Caco-2 (cell line): ENCODE measurements at regions not wholly inside any gene's neighbourhood (a gene's known extent, or its start where the extent isn't known, plus 50 kb on each side); places are given as distances from the start of the nearest gene placed in this dataset.

ENCODE experiments used
- BruUV-seq: library from RNA; stranded (reverse); fragments of 400-500 nt; replicated peaks from 2 replicates; lab custom pipeline; 2021; lab: Mats Ljungman, UMichigan
- CTCF ChIA-PET: fragments of 300-600 bp; sonication (Branson Sonifier 250); formaldehyde crosslinking; loops from one replicate; lab custom pipeline; 2022; ENCODE audit warnings: antibody characterized with exemption; lab: Charles Lee
- POLR2A ChIA-PET: fragments of 300-600 bp; sonication (Branson Sonifier 250); formaldehyde crosslinking; loops from one replicate; lab custom pipeline; 2022; ENCODE audit warnings: antibody characterized with exemption; lab: Charles Lee
- DNase-seq, 2 experiments: peaks; one replicate each; pipeline versions ENCODE4 v3.0.0 to v3.0.0-alpha.2; 2020 to 2022
- H3K27me3 ChIP-seq: replicated peaks from 2 replicates; pipeline ENCODE4 v1.6.0; 2011; ENCODE audit warnings: low read length; ENCODE audit not compliant: control insufficient read depth, insufficient read depth
- H3K36me3 ChIP-seq: 2 replicates; pipeline ENCODE4 v1.5.1; 2011; ENCODE audit warnings: low read length; ENCODE audit not compliant: control insufficient read depth, insufficient read depth
- H3K4me1 ChIP-seq: fragments of 250-450 bp; sonication (Bioruptor Pico); 2 replicates; pipeline ENCODE4 v1.5.1; 2020; ENCODE audit warnings: mild to moderate bottlenecking
- H3K4me3 ChIP-seq: 2 replicates; pipeline ENCODE4 v1.5.1; 2011; ENCODE audit warnings: low read depth, mild to moderate bottlenecking, control low read depth, low read length
- H3K9me3 ChIP-seq: fragments of 250-450 bp; sonication (Bioruptor Pico); 2 replicates; pipeline ENCODE4 v1.5.1; 2020; ENCODE audit warnings: mild to moderate bottlenecking, moderate library complexity
- H3K27ac Mint-ChIP-seq: one replicate; pipeline ENCODE4 v1.8.0; 2022; ENCODE audit warnings: mixed read lengths; ENCODE audit not compliant: unreplicated experiment
- H3K27me3 Mint-ChIP-seq: one replicate; pipeline ENCODE4 v1.8.0; 2022; ENCODE audit warnings: mixed read lengths; ENCODE audit not compliant: insufficient read depth, unreplicated experiment
- H3K36me3 Mint-ChIP-seq: one replicate; pipeline ENCODE4 v1.8.0; 2022; ENCODE audit warnings: mild to moderate bottlenecking, mixed read lengths; ENCODE audit not compliant: insufficient read depth, unreplicated experiment
- H3K4me1 Mint-ChIP-seq: one replicate; pipeline ENCODE4 v1.8.0; 2022; ENCODE audit warnings: low read depth, mixed read lengths; ENCODE audit not compliant: unreplicated experiment
- H3K4me3 Mint-ChIP-seq: one replicate; pipeline ENCODE4 v1.8.0; 2022; ENCODE audit warnings: mild to moderate bottlenecking, moderate library complexity, mixed read lengths; ENCODE audit not compliant: unreplicated experiment
- H3K9me3 Mint-ChIP-seq: one replicate; pipeline ENCODE4 v1.8.0; 2022; ENCODE audit warnings: mixed read lengths; ENCODE audit not compliant: unreplicated experiment
- CTCF ChIP-seq, 2 experiments: fragments of 200-600 bp in 1 of 2; IDR thresholded peaks; 1 replicate in 1 of 2; 2 replicates in 1 of 2; pipeline versions ENCODE4 v1.5.1 to v1.8.0; 2011 to 2022; ENCODE audit warnings: antibody characterized with exemption in 1 of 2, control low read depth in 1 of 2, inconsistent platforms in 1 of 2, low read depth in 1 of 2, low read length in 1 of 2, mild to moderate bottlenecking in 1 of 2, moderate library complexity in 1 of 2; ENCODE audit not compliant: insufficient read depth in 1 of 2, severe bottlenecking in 1 of 2, unreplicated experiment in 1 of 2
- intact Hi-C: fragments of 100-400 bp; cut with micrococcal nuclease; formaldehyde crosslinking; loops from one replicate; pipeline ENCODE4 v1.10.0; 2022; ENCODE audit not compliant: unreplicated experiment

DNA sequence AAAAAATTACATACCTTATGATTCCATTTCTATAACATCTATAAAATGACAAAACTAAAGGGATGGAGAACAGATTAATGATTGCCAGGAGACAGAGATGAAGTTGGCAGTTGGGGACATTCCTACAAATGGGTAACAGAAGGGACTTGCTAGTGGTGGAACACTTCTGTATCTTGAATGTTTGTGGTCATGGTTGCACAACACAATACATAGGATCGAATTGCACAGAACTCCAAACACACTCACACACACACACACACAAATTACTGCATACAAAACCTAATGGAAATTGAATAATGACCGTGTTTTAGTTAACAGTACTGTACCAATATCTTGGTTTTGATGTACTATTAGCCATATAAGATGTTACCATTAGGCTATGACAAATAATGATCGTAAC lies 330.7 kb upstream of the POU5F2 start:
- Histone ChIP-seq H3K36me3 (no peaks in the 10 kb centered on the region), H3K4me3 (no peak overlapping the region), H3K27me3 (no peaks in the 10 kb centered on the region), H3K9me3 (peaks cover 5% of the 10 kb centered on the region; the same call in 1 of the 2 replicates), H3K4me1 (no peaks in the 10 kb centered on the region)
- no peak for DNase-seq
- no peaks in the 10 kb centered on the region for H3K27me3 Mint-ChIP-seq
- BruUV-seq: no TSS peak
- ChIA-PET POLR2A (no interaction called here), CTCF (no interaction called here)
- H3K36me3 Mint-ChIP-seq: no peaks in the 10 kb centered on the region
- H3K9me3 Mint-ChIP-seq: peaks cover 10% of the 10 kb centered on the region
- intact Hi-C loops: no loop called here
- H3K4me1 Mint-ChIP-seq: no peaks in the 10 kb centered on the region
- H3K27ac Mint-ChIP-seq: no peak overlapping the region
- TF ChIP-seq CTCF (IDR thresholded peaks at IDR 0.05; ENCODE audit: insufficient read depth in 1 of 2, low read depth in 1 of 2, low read length in 1 of 2, severe bottlenecking in 1 of 2, unreplicated experiment in 1 of 2): no peak
- H3K4me3 Mint-ChIP-seq: no peak overlapping the region

GRCh38 chr5:94066437-94067207 lies 325.2 kb upstream of the POU5F2 start:
- no TSS peak for BruUV-seq
- Mint-ChIP-seq H3K27ac (no peak overlapping the region), H3K9me3 (peaks cover 43% of the 10 kb centered on the region), H3K27me3 (no peaks in the 10 kb centered on the region), H3K4me1 (no peaks in the 10 kb centered on the region), H3K36me3 (no peaks in the 10 kb centered on the region), H3K4me3 (no peak overlapping the region)
- H3K4me1 ChIP-seq: no peaks in the 10 kb centered on the region
- intact Hi-C loops: no loop called here
- ChIA-PET POLR2A (no interaction called here), CTCF (no interaction called here)
- no peaks in the 10 kb centered on the region for H3K36me3 ChIP-seq
- DNase-seq: no peak
- no peak for TF ChIP-seq CTCF (IDR thresholded peaks at IDR 0.05; ENCODE audit: insufficient read depth in 1 of 2, low read depth in 1 of 2, low read length in 1 of 2, severe bottlenecking in 1 of 2, unreplicated experiment in 1 of 2)
- H3K4me3 ChIP-seq: no peak overlapping the region
- H3K27me3 ChIP-seq: no peaks in the 10 kb centered on the region
- H3K9me3 ChIP-seq: peaks cover 26% of the 10 kb centered on the region

- Histone ChIP-seq H3K36me3 (no peaks in the 10 kb centered on the region), H3K9me3 (peaks cover 26% of the 10 kb centered on the region), H3K4me3 (no peak overlapping the region), H3K4me1 (no peaks in the 10 kb centered on the region), H3K27me3 (no peaks in the 10 kb centered on the region)
- intact Hi-C loops: no loop called here
- no peak for DNase-seq
- BruUV-seq: no TSS peak
- Mint-ChIP-seq H3K4me3 (no peak overlapping the region), H3K9me3 (peaks cover 46% of the 10 kb centered on the region), H3K27ac (no peak overlapping the region), H3K36me3 (no peaks in the 10 kb centered on the region), H3K4me1 (no peaks in the 10 kb centered on the region), H3K27me3 (no peaks in the 10 kb centered on the region)
- ChIA-PET CTCF (no interaction called here), POLR2A (no interaction called here)
- no peak for TF ChIP-seq CTCF (IDR thresholded peaks at IDR 0.05; ENCODE audit: insufficient read depth in 1 of 2, low read depth in 1 of 2, low read length in 1 of 2, severe bottlenecking in 1 of 2, unreplicated experiment in 1 of 2)
Measured at GRCh38 chr5:94064025-94064424, 322.6 kb upstream of the POU5F2 start.
